GM12892 (cell line): ENCODE measurements at regions not wholly inside any gene's neighbourhood (a gene's known extent, or its start where the extent isn't known, plus 50 kb on each side); places are given as distances from the start of the nearest gene placed in this dataset.

ENCODE experiments used
- POLR2A ChIP-seq: IDR thresholded peaks from 2 replicates; pipeline ENCODE4 v1.6.1; 2011; ENCODE audit warnings: low read depth, low read length, control low read depth
- POLR2AphosphoS5 ChIP-seq: IDR thresholded peaks from 2 replicates; pipeline ENCODE4 v1.6.1; 2011; ENCODE audit warnings: low read depth, low read length, control low read depth
- TAF1 ChIP-seq: IDR thresholded peaks from 2 replicates; pipeline ENCODE4 v1.6.1; 2011; ENCODE audit warnings: low read depth, mild to moderate bottlenecking, control low read depth, low read length, borderline replicate concordance

DNA sequence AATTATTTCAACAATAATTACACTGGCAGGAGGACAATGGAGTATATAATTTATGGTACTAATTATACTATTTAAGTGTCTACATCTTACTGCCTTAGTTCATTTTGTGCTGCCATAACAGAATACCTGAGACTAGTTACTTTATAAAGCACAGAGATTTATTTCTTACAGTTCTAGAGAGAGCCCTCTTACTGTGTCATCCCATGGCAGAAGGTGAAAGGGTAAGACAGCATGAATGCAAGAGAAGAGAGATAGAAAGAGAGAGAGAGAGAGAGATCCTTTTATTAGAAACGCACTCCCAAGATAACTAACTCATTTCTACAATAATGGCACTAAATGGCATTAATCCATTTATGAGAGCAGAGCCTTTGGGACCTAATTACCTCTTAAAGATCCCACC is 314.7 kb downstream of the EPM2A start:
- TF ChIP-seq POLR2A = no peak
- no peak for TF ChIP-seq TAF1
- TF ChIP-seq POLR2AphosphoS5 = no peak
